ENCODE measurements at regions not wholly inside any gene's neighbourhood (a gene's known extent, or its start where the extent isn't known, plus 50 kb on each side); places are given as distances from the start of the nearest gene placed in this dataset.

- Histone ChIP-seq H3K27ac (ENCODE audit: low read depth, low read length) (no peak overlapping the region), H3K4me1 (ENCODE audit: control insufficient read depth, insufficient read depth, low read length) (no peaks in the 10 kb centered on the region), H3K27me3 (ENCODE audit: control insufficient read depth, insufficient read depth, low read length) (no peaks in the 10 kb centered on the region), H3K9me3 (ENCODE audit: control insufficient read depth, insufficient read depth, low read length) (no peaks in the 10 kb centered on the region), H3K4me3 (ENCODE audit: low read depth, low read length) (no peak overlapping the region), H3K9ac (ENCODE audit: low read depth, low read length) (no peak overlapping the region), H3K36me3 (ENCODE audit: control insufficient read depth, insufficient read depth, low read length) (no peaks in the 10 kb centered on the region)
Observed at GRCh38 chr5:24053737-24054136, 546.3 kb downstream of the PRDM9 start.

- Histone ChIP-seq H3K4me1 (ENCODE audit: control insufficient read depth, insufficient read depth, low read length) (no peaks in the 10 kb centered on the region), H3K9me3 (ENCODE audit: control insufficient read depth, insufficient read depth, low read length) (no peaks in the 10 kb centered on the region), H3K27ac (ENCODE audit: low read depth, low read length) (no peak overlapping the region), H3K36me3 (ENCODE audit: control insufficient read depth, insufficient read depth, low read length) (no peaks in the 10 kb centered on the region), H3K9ac (ENCODE audit: low read depth, low read length) (no peak overlapping the region), H3K27me3 (ENCODE audit: control insufficient read depth, insufficient read depth, low read length) (no peaks in the 10 kb centered on the region), H3K4me3 (ENCODE audit: low read depth, low read length) (no peak overlapping the region)
Observed at GRCh38 chr5:24059006-24059405, 551.6 kb downstream of the PRDM9 start.

GRCh38 chr5:24059716-24060115, 552.3 kb downstream of the PRDM9 start:
- Histone ChIP-seq H3K9me3 (ENCODE audit: control insufficient read depth, insufficient read depth, low read length) (no peaks in the 10 kb centered on the region), H3K36me3 (ENCODE audit: control insufficient read depth, insufficient read depth, low read length) (no peaks in the 10 kb centered on the region), H3K27ac (ENCODE audit: low read depth, low read length) (no peak overlapping the region), H3K4me3 (ENCODE audit: low read depth, low read length) (no peak overlapping the region), H3K27me3 (ENCODE audit: control insufficient read depth, insufficient read depth, low read length) (no peaks in the 10 kb centered on the region), H3K9ac (ENCODE audit: low read depth, low read length) (no peak overlapping the region), H3K4me1 (ENCODE audit: control insufficient read depth, insufficient read depth, low read length) (no peaks in the 10 kb centered on the region)

GRCh38 chr5:24065779-24066178, 558.4 kb downstream of the PRDM9 start:
- no peak overlapping the region for H3K4me3 ChIP-seq (ENCODE audit: low read depth, low read length)
- no peak overlapping the region for H3K27ac ChIP-seq (ENCODE audit: low read depth, low read length)
- no peaks in the 10 kb centered on the region for H3K9me3 ChIP-seq (ENCODE audit: control insufficient read depth, insufficient read depth, low read length)
- H3K27me3 ChIP-seq (ENCODE audit: control insufficient read depth, insufficient read depth, low read length): no peaks in the 10 kb centered on the region
- H3K9ac ChIP-seq (ENCODE audit: low read depth, low read length): no peak overlapping the region
- no peaks in the 10 kb centered on the region for H3K36me3 ChIP-seq (ENCODE audit: control insufficient read depth, insufficient read depth, low read length)
- no peaks in the 10 kb centered on the region for H3K4me1 ChIP-seq (ENCODE audit: control insufficient read depth, insufficient read depth, low read length)

- Histone ChIP-seq H3K9me3 (ENCODE audit: control insufficient read depth, insufficient read depth, low read length) (no peaks in the 10 kb centered on the region), H3K27ac (ENCODE audit: low read depth, low read length) (no peak overlapping the region), H3K4me1 (ENCODE audit: control insufficient read depth, insufficient read depth, low read length) (no peaks in the 10 kb centered on the region), H3K27me3 (ENCODE audit: control insufficient read depth, insufficient read depth, low read length) (no peaks in the 10 kb centered on the region), H3K4me3 (ENCODE audit: low read depth, low read length) (no peak overlapping the region), H3K9ac (ENCODE audit: low read depth, low read length) (no peak overlapping the region), H3K36me3 (ENCODE audit: control insufficient read depth, insufficient read depth, low read length) (no peaks in the 10 kb centered on the region)
Observed at GRCh38 chr5:24067208-24067607, 559.8 kb downstream of the PRDM9 start.

GRCh38 chr5:24068524-24068923, 561.1 kb downstream of the PRDM9 start:
- Histone ChIP-seq H3K4me3 (ENCODE audit: low read depth, low read length) (no peak overlapping the region), H3K36me3 (ENCODE audit: control insufficient read depth, insufficient read depth, low read length) (no peaks in the 10 kb centered on the region), H3K9me3 (ENCODE audit: control insufficient read depth, insufficient read depth, low read length) (no peaks in the 10 kb centered on the region), H3K27ac (ENCODE audit: low read depth, low read length) (no peak overlapping the region), H3K27me3 (ENCODE audit: control insufficient read depth, insufficient read depth, low read length) (no peaks in the 10 kb centered on the region), H3K9ac (ENCODE audit: low read depth, low read length) (no peak overlapping the region), H3K4me1 (ENCODE audit: control insufficient read depth, insufficient read depth, low read length) (no peaks in the 10 kb centered on the region)

GRCh38 chr5:24073107-24073506, 565.7 kb downstream of the PRDM9 start:
- H3K9ac ChIP-seq (ENCODE audit: low read depth, low read length): no peak overlapping the region
- H3K36me3 ChIP-seq (ENCODE audit: control insufficient read depth, insufficient read depth, low read length): no peaks in the 10 kb centered on the region
- H3K4me1 ChIP-seq (ENCODE audit: control insufficient read depth, insufficient read depth, low read length): no peaks in the 10 kb centered on the region
- no peaks in the 10 kb centered on the region for H3K9me3 ChIP-seq (ENCODE audit: control insufficient read depth, insufficient read depth, low read length)
- no peak overlapping the region for H3K4me3 ChIP-seq (ENCODE audit: low read depth, low read length)
- no peak overlapping the region for H3K27ac ChIP-seq (ENCODE audit: low read depth, low read length)
- H3K27me3 ChIP-seq (ENCODE audit: control insufficient read depth, insufficient read depth, low read length): no peaks in the 10 kb centered on the region

- Histone ChIP-seq H3K9ac (ENCODE audit: low read depth, low read length) (no peak overlapping the region), H3K27ac (ENCODE audit: low read depth, low read length) (no peak overlapping the region), H3K27me3 (ENCODE audit: control insufficient read depth, insufficient read depth, low read length) (no peaks in the 10 kb centered on the region), H3K36me3 (ENCODE audit: control insufficient read depth, insufficient read depth, low read length) (no peaks in the 10 kb centered on the region), H3K4me1 (ENCODE audit: control insufficient read depth, insufficient read depth, low read length) (peaks cover 8% of the 10 kb centered on the region; the same call in 1 of the 2 replicates), H3K9me3 (ENCODE audit: control insufficient read depth, insufficient read depth, low read length) (no peaks in the 10 kb centered on the region), H3K4me3 (ENCODE audit: low read depth, low read length) (no peak overlapping the region)
Observed at GRCh38 chr5:24080046-24080445, 564.7 kb downstream of the CDH10 start.

GRCh38 chr5:24094081-24094679, 550.6 kb downstream of the CDH10 start:
- Histone ChIP-seq H3K36me3 (ENCODE audit: control insufficient read depth, insufficient read depth, low read length) (no peaks in the 10 kb centered on the region), H3K4me3 (ENCODE audit: low read depth, low read length) (no peak overlapping the region), H3K9me3 (ENCODE audit: control insufficient read depth, insufficient read depth, low read length) (peaks cover 6% of the 10 kb centered on the region; the same call in 1 of the 2 replicates), H3K27ac (ENCODE audit: low read depth, low read length) (no peak overlapping the region), H3K27me3 (ENCODE audit: control insufficient read depth, insufficient read depth, low read length) (no peaks in the 10 kb centered on the region), H3K9ac (ENCODE audit: low read depth, low read length) (no peak overlapping the region), H3K4me1 (ENCODE audit: control insufficient read depth, insufficient read depth, low read length) (no peaks in the 10 kb centered on the region)

- H3K4me3 ChIP-seq (ENCODE audit: low read depth, low read length): no peak overlapping the region
Observed at GRCh38 chr5:24102010-24102409, 542.8 kb downstream of the CDH10 start.

GRCh38 chr5:24103451-24104023, 541.2 kb downstream of the CDH10 start:
- no peaks in the 10 kb centered on the region for H3K27me3 ChIP-seq (ENCODE audit: control insufficient read depth, insufficient read depth, low read length)
- H3K4me3 ChIP-seq (ENCODE audit: low read depth, low read length): no peak overlapping the region
- no peaks in the 10 kb centered on the region for H3K36me3 ChIP-seq (ENCODE audit: control insufficient read depth, insufficient read depth, low read length)
- H3K9me3 ChIP-seq (ENCODE audit: control insufficient read depth, insufficient read depth, low read length): 0 out of 2 replicates have a peak, but pooled peaks cover 7% of the 10 kb centered on the region
- no peak overlapping the region for H3K27ac ChIP-seq (ENCODE audit: low read depth, low read length)
- H3K9ac ChIP-seq (ENCODE audit: low read depth, low read length): no peak overlapping the region
- no peaks in the 10 kb centered on the region for H3K4me1 ChIP-seq (ENCODE audit: control insufficient read depth, insufficient read depth, low read length)

More at GRCh38 chr5:24102010-24102409, 542.8 kb downstream of the CDH10 start:
- no peak overlapping the region for H3K9ac ChIP-seq (ENCODE audit: low read depth, low read length)
- H3K9me3 ChIP-seq (ENCODE audit: control insufficient read depth, insufficient read depth, low read length): 0 out of 2 replicates have a peak, but pooled peaks cover 7% of the 10 kb centered on the region
- H3K4me1 ChIP-seq (ENCODE audit: control insufficient read depth, insufficient read depth, low read length): no peaks in the 10 kb centered on the region
- no peaks in the 10 kb centered on the region for H3K36me3 ChIP-seq (ENCODE audit: control insufficient read depth, insufficient read depth, low read length)
- no peak overlapping the region for H3K27ac ChIP-seq (ENCODE audit: low read depth, low read length)
- H3K27me3 ChIP-seq (ENCODE audit: control insufficient read depth, insufficient read depth, low read length): no peaks in the 10 kb centered on the region

All from HUES48 (cell line).